ENCODE measurements at regions not wholly inside any gene's neighbourhood (a gene's known extent, or its start where the extent isn't known, plus 50 kb on each side); places are given as distances from the start of the nearest gene placed in this dataset.

- H2BK120ac ChIP-seq (ENCODE audit: low read depth, low read length): no peak overlapping the region
- H3K36me3 ChIP-seq (ENCODE audit: control insufficient read depth, insufficient read depth, low read length): no peaks in the 10 kb centered on the region
- no peak overlapping the region for H3K4me3 ChIP-seq (ENCODE audit: insufficient read depth, low read depth, low read length)
- intact Hi-C loops (cut with micrococcal nuclease) (no loop called here), in situ Hi-C loops (cut with MboI; ENCODE audit: low sequenced_read_pairs) (no loop called here), dilution Hi-C loops (cut with HindIII; ENCODE audit: low sequenced_read_pairs, unreplicated experiment) (no loop called here)
- no TSS peak for BruUV-seq (replicated peaks)
- no peak overlapping the region for H3K27ac ChIP-seq (ENCODE audit: insufficient read depth, low read length)
- no peak overlapping the region for H4K5ac ChIP-seq (ENCODE audit: low read depth, low read length)
- TF ChIP-seq CHD1 (IDR thresholded peaks at IDR 0.05; ENCODE audit: low read depth, low read length) (no peak), SMC3 (IDR thresholded peaks at IDR 0.05; ENCODE audit: low read depth, low read length) (no peak), BHLHE40 (IDR thresholded peaks at IDR 0.05; ENCODE audit: low read depth, low read length) (no peak), RCOR1 (IDR thresholded peaks at IDR 0.05; ENCODE audit: insufficient replicate concordance, low read length) (no peak), MAFK (IDR thresholded peaks at IDR 0.05; ENCODE audit: low read depth, low read length) (peak; percentile 70)
- no peaks in the 10 kb centered on the region for H3K79me1 ChIP-seq (ENCODE audit: low read depth in 1 of 2, low read length in 2 of 2)
- no peak overlapping the region for H4K91ac ChIP-seq (ENCODE audit: insufficient read depth, low read depth, low read length)
- DNase-seq: no peak
- no peak overlapping the region for H2AFZ ChIP-seq (replicated peaks; ENCODE audit: low read length, poor library complexity)
- no peak overlapping the region for H3K14ac ChIP-seq (replicated peaks; ENCODE audit: low read depth, low read length)
- H2BK20ac ChIP-seq (ENCODE audit: low read depth, low read length): no peak overlapping the region
- no peak overlapping the region for H2AK9ac ChIP-seq (replicated peaks; ENCODE audit: low read depth, low read length, poor library complexity)
- CTCF ChIA-PET: no interaction called here
- H3K4me1 ChIP-seq (ENCODE audit: control insufficient read depth, insufficient read depth, low read length): no peaks in the 10 kb centered on the region
- H4K8ac ChIP-seq (ENCODE audit: low read depth in 2 of 2, low read length in 2 of 2): no peak overlapping the region
- H3K9me3 ChIP-seq (ENCODE audit: control insufficient read depth, insufficient read depth, low read length): no peaks in the 10 kb centered on the region
- no peak for ATAC-seq (ENCODE audit: low read depth)
- H2BK15ac ChIP-seq (ENCODE audit: low read depth, low read length): no peak overlapping the region
- no peaks in the 10 kb centered on the region for H3K27me3 ChIP-seq (ENCODE audit: control insufficient read depth, insufficient read depth, low read length)
- no peaks in the 10 kb centered on the region for H3K9me1 ChIP-seq (ENCODE audit: insufficient read depth, low read length)
- H3K9ac ChIP-seq (ENCODE audit: low read depth, low read length): no peak overlapping the region
- no peak overlapping the region for H3K18ac ChIP-seq (ENCODE audit: low read depth, low read length)
- no peak overlapping the region for H2AK5ac ChIP-seq (ENCODE audit: low read depth, low read length)
- H3K4ac ChIP-seq (ENCODE audit: low read depth, low read length): no peak overlapping the region
- H2BK5ac ChIP-seq (ENCODE audit: low read depth, low read length, poor library complexity, severe bottlenecking): no peak overlapping the region
- 34% methylated on average over 2 of the region's 5 CpGs; no CpG with 5 or more reads in 1 of the 2 experiments for WGBS, 2 experiments (ENCODE audit: extremely low coverage in 2 of 2, insufficient read length in 1 of 2)
- H3K4me2 ChIP-seq (ENCODE audit: low read depth, low read length): no peak overlapping the region
- H4K20me1 ChIP-seq (ENCODE audit: insufficient read depth, low read length): no peaks in the 10 kb centered on the region
- H3K56ac ChIP-seq (ENCODE audit: extremely low read depth, insufficient read depth, low read length): no peak overlapping the region
- no peak overlapping the region for H3K23ac ChIP-seq (ENCODE audit: low read depth, low read length)
- POLR2A ChIA-PET (ENCODE audit: unreplicated experiment): no interaction called here
Observed at GRCh38 chr18:50447102-50447741, 72.4 kb downstream of the SKA1 start.

All from IMR-90 (cell line).